SK-N-DZ (cell line): ENCODE measurements at regions not wholly inside any gene's neighbourhood (a gene's known extent, or its start where the extent isn't known, plus 50 kb on each side); places are given as distances from the start of the nearest gene placed in this dataset.
"Not testable (repeated sequence)": the region's sequence is repeated elsewhere in the genome, so short reads cannot be mapped to it uniquely, and the experiment has no call there.

Experiments used
- DNase-seq: peaks from one replicate; pipeline ENCODE4 v3.0.0-alpha.2; 2015; ENCODE audit warnings: low spot score

DNA sequence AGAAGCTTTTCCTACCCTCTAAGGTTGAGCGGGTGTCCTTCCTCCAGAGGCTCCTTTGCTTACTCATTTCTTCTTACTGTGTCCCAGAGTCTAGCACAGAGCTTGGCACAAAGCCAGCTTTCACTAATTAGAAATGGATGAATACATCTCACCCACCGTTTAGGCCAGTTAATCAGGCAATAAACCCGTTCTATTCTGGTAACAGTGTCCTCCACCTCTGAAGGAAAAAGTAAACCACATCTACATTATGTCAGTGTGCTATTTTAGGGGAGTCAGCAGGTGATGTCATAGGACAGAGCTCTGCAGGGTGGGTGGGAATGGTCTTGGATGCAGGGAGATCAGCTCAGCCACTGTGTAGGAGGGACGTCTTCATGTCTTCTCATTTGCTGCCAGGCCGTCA, 109.2 kb downstream of the OSTF1 start:
- DNase-seq = no peak

DNA sequence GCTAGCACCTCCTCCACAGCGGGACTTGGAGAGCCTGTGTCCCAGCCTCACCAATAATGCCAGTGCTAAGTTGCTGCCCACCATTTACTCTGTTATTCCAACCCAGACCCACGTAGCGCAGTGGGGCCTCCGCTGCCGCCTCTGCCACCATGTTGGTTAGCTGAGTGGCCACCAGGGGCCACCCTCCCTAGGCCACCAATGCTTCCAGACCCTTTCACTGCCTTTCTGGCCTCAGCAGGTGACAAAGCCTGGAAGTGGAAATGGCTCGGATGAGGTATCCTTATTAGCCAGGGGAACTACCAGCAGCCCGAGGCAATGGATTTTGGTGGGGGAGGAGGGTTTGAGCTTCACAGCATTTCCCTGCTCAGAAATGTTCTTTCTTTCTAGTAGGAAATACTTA, 110.1 kb downstream of the OSTF1 start:
- no peak for DNase-seq

DNA sequence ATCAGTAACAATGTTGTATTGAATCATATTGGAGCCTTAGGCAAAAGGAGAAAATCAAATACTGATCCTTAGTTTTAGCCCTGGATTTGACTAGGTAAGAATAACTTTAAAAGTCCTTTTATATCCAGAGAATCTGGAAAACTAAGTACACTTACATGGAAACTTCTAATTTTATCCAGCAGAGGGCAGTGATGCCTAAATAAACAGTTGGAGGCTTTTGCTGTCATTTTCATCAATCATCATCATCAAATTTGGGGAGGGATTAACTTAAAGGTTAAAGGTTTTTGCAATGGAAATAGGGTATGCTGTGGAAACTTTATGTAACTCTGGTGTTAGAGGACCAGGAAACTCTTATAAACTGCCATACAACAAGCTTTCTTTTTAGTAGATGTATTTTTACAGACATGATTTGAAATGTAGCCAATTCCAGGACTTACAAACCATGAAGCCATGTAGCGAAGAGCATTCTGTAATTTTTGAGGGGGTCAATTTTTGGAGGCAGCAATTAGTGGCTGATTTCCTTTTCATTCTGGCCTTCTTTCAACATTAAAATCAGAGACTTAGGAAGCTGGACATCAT, 112.7 kb downstream of the OSTF1 start:
- peak; percentile 47 for DNase-seq

DNA sequence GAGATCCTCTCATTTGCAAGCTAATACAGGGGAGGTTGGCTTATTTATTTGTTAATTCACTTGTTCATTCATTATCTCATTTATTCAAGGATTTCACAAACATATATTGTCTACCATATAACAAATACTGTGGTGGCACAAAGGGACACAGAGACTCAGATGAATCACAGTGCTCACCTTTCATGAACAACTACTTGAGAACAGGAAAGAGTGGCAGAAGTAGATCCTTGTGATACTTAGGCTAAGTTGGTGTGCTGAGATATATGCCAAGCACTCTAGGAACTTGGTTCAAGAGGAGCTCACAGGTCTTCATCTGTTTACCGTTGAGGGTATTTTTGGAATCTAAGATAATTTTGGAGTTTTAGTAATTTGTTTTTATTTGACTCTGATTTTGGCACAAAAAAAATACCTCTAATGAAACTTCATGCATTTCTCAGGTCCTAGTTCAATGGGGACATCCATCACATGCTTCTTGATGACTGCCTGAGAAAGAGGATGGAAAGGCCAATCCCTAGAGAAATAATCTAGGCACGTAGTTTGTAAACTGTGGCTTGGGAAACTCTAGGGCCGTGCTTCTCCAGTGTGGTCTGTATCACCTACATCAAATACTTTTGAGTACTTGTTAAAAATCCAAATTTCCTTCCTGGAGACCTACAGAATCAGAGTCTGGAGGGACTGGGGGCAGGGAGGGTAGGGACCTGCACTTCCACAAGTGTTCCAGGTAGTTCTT, 113.3 kb downstream of the OSTF1 start:
- DNase-seq = no peak

DNA sequence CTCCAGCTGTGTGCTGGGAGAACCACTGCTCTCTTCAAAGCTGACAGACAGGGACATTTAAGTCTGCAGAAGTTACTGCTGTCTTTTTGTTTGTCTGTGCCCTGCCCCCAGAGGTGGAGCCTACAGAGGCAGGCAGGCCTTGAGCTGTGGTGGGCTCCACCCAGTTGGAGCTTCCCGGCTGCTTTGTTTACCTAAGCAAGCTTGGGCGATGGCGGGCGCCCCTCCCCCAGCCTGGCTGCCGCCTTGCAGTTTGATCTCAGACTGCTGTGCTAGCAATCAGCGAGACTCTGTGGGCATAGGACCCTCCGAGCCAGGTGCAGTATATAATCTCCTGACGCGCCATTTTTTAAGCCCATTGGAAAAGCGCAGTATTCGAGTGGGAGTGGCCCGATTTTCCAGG, 119.7 kb downstream of the OSTF1 start:
- DNase-seq = not testable (repeated sequence)

DNA sequence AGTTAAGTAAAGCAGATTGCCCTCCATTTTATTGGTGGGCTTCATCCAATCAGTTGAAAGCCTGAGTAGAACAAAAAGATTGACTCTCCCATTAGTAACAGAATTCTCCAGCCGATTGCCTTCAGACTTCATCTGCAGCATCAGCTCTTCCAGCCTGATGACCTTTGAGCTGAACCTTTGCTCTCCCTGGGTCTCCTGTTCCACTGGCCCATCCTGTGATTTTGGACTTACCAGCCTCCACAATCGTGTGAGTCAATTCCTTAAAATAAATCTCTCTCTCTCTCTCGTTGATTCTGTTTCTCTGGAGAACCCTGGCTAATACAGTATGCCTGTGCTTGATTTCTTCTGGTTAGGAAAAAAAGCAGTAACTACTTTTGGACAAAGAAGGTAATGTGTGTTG, 121.9 kb downstream of the OSTF1 start:
- DNase-seq = no peak

DNA sequence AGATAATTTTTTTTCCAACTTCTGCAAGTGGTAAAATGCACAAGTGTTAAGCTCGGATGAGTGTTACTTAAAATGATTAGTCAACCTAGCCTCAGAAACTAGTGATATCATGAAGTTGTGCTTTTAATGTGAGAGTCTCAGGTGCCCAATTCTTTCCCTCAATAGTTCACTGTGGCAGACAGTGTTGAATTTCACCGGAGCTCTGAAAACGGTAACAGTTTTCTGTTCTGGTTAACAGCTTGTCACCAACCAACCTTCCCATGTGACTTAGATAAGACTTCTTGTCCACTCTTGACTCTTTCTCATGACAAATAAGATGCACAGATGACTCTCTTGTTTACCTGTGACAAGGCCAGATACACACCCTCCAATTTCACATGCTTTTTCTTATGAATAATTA, 125.5 kb downstream of the OSTF1 start:
- no peak for DNase-seq

DNA sequence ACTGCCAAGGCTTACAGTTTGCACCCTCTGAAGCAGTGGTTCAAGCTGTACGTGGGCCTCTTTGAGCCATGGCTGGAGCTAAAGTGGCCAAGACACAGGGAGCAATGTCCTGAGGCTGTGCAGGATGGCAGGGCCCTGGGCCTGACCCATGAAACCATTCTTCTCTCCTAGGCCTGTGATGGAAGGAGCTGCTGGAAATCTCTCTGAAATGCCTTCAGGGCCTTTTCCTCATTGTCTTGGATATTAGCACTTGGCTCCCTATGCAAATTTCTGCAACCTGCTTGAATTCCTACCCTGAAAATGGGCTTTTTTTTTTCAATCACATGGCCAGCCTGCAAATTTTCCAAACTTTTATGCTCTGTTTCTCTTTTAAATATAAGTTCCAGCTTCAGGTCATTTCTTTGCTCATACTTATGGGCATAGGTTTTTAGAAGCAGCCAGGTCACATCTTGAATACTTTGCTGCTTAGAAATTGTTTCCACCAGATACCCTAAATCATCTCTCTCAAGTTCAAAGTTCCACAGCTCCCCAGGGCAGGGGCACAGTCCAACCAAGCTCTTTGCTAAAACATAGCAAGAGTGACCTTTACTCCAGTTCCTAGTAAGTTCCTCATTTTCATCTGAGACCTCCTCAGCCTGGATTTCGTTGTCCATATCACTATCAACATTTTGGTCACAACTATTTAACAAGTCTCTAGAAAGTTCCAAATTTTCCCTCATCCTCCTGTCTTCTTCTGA, 138.3 kb downstream of the OSTF1 start:
- no peak for DNase-seq

DNA sequence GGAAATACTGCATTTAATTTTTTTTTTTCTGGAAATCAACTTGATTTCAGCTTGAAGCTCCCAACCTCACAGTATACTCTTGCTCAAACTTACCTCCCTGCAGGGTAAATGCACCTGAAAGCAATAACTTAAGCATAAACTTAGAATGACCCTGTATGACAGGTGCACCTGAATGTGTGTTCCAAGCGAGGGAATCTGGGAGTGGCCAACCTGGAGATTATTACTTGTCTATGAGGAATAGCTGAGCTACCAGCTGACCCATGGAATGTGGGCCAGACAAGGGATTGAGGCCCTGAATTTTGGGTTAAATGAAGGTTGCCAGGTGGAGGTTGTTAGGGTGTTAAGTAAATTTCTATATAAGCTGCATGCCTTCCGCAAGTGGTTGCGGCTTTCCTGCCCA, 140.6 kb downstream of the OSTF1 start:
- no peak for DNase-seq

DNA sequence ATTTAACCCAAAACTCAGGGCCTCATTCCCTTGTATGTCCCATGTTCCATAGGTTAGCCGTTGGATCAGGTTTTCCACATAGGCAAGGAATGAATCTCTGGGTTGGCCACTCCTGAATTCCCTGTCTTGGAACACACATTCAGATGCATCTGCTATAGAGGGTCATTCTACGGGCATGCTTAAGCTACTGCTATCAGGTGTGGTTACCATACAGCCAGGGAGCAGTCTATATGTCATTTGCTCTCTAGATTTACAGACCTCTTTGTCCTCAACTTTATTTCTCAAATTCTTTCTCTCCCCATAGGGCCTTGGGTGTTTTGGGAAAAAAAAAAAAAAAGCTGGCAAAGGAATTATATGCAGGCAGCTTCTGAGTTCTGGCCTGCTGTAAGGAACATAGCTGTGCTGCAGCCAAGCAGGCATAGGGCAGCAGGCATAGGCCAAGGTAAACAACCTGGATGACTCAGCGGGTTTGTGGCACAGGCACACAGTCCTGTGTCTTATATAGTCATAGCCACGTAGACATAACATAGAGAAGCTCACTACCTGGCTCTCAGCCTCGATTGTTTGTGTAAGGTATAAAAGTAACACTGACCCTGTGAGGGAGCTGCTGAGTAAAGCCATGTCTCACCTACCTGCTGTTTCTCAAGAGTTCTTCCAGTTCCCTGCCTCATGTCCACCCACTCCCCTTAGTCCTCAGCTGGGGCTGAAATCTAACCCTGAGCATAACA, 141.5 kb downstream of the OSTF1 start:
- no peak for DNase-seq

DNA sequence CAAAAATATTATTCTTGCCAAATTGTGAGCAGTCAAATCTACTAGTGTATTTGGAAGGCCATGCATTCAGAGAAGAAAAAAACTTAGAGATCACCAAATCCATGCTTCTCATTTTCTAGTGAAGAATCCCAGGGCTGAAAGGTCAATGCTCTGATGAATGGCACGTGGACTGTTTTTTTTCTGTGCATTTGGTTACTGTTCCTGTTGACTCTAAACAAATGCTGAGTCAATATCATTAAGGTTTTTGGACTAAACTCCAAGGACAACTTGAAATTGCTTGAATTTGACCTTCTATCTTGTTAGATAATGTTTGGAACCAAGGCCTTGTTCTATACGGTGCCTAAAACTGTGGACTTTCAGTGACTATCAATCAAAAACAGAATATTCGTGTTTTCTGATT, 142.2 kb downstream of the OSTF1 start:
- DNase-seq = no peak

DNA sequence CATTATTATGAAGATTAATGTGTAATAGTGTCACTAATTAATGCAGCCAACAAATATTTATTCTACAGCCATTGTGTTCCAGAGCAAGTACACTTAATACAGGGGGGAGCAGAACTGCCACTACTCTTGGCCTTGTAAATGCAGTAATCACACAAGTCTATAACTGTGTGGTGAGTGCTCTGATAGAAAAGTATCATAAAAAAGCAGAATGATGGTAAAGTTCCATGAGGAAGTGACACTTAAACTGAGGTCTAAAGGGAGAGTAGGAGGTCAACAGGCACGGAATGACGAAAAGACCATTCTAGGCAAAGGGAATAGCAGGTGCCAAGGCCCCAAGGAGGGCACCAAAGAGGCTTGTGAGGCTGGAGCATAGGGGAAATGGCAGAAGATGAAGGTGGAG, 142.9 kb downstream of the OSTF1 start:
- DNase-seq = no peak

DNA sequence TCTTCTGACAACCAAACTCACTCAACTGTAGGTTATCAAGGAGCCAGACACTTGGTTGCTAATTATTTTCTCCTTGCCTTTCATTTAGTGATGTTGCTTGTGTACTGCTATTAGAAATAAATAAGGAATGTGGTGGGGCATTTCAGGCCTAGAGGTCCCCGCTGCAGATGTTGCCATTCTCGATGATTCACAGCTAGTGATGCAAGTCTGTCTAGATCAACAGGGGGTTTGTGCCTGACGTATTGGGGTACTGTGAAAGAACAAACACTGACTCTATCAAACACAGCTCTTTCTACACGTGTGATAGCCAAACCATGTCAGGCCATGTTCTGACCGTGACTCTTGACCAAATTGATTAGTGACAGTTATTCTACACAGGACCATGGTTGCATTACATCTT, 144.7 kb downstream of the OSTF1 start:
- no peak for DNase-seq

DNA sequence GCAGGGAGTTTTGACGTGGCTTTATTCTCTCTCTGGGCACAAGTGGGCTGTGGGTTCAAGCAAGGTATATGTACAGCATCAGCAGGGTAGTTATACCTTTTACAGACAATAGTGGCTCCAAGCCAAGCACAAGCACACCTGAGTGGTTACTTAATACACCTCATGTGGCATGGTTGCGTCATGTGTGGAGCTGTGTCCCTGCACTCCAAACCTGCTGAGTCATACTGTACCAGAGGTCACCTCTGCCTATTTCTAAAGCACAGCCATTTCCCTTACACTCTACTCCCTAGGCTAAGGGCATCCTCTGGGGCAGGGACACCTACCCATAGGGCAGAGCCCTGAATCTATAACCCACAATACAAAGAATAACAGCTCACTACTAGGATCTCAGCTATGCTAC, 147.3 kb downstream of the OSTF1 start:
- no peak for DNase-seq

DNA sequence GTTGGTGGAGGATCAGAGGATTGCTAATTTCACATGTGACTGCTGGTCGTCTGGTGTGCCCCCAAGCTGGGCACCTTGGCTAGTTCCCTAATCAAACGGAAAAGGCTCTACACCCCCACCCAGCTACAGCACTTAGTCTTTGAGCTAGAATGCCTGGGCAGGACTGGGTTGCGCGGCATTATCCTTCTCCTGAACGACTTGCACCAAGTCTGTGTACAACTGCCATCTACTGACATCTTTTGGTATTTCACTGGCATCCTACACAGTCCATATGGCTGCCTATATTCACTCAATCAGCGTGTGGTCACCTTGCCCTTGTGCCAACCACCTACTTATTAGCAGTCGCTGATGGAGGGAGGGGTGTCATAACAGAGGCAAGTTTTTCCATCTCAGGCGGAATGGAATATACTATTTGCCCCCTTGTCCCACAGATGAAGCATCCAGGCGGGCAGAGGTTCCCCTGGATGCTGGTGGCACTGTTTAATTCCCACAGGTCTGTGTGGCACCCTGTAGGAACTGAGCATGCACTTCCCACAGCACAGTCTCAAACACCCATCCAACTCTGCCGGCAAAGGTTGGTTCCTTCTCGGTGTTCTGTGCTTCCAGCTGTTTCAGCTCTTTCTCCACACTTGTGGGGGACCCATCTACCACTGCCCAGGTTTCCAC, 150.1 kb downstream of the OSTF1 start:
- DNase-seq = peak; percentile 38

DNA sequence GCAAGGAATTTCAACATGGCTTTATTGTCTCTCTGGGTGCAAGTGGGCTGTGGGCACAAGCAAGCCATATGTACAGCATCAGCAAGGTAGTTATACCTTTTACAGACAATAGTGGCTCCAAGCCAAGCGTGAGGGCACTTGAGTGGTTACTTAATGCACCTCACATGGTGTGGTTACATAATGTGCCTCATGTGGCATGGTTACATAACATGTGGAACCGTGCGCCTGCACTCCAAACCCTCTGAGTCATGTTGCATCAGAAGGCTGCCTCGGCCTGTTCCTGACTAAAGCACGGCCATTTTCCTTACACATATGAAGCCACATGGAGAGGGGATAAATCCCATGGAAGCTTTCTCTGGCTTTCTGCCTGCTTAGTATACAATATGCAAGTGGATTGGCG, 150.9 kb downstream of the OSTF1 start:
- DNase-seq = no peak

DNA sequence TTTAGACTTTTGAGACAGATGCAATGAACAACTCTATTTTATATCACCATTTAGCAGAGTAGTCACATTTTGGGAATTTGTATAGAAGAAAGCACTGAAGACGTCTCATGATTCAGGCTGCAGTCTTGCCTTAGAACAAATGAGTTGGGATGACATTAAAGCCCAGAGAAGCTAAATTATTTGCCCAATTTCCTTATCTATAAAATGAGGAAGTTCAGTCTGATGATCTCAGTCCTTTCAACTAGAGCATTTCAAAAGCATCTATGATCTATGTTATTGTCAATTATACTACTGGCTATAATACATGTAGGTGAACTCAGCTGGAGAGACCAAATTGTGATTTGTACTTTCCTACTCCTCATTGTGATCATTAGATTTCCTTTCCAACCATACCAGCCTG, 154.1 kb downstream of the OSTF1 start:
- no peak for DNase-seq

DNA sequence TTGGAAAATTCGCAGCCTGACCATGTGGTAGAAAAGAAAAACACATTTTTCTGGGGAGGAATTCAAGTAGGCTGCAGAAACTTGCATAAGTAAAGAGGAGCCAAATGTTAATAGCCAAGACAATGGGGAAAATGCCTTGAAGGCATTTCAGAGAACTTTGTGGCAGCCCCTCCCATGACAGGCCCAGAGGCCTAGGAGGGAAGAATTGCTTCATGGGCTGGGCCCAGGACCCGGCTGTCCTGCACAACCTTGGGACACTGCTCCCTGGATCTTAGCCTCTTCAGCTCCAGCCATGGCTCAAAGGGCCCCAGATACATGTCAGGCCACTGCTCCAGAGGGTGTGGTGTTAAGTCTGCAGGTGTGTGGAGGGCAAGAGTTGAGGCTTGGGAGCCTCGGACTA, 158.6 kb downstream of the OSTF1 start:
- no peak for DNase-seq

DNA sequence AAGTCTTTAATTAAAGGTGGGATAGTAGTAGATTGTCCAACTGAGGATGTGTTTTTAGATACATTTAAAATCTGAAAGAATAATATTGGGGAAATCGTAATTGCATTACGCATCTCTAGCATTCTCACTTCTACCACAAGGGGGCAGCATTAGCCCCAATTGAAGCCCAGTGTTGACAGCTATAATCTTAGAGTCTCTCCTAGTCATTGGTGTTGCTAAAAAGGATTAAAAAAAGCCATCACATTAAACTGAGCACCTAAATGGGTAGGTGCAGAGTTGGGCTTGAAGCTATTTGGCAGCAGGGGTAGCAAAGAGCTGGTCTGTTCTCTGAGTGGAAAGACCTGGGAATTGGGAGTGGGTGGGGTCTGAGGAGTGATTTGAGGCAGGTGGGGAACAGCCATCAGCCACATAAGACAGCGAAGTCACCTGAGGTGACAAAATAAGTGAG, 177.2 kb downstream of the OSTF1 start:
- DNase-seq = peak; percentile 30

DNA sequence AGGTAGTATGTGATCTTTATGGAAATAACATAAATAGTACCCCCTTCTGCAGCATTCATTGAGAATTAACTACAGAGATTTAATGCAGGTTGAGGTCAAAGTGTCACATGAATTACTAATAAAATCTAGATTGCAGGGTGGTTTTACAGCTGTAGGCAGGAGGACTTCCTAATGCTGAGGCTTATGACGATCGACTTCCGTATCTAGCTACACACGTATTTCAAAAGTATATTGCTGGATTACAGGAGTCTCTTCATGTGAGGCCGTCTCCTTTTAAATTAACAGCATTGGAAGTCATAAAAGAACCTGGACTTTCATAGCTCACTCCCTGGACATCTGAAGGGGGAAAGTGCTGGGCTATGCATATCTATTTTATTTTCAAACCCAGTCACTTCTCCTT, 180.9 kb downstream of the OSTF1 start:
- no peak for DNase-seq

DNA sequence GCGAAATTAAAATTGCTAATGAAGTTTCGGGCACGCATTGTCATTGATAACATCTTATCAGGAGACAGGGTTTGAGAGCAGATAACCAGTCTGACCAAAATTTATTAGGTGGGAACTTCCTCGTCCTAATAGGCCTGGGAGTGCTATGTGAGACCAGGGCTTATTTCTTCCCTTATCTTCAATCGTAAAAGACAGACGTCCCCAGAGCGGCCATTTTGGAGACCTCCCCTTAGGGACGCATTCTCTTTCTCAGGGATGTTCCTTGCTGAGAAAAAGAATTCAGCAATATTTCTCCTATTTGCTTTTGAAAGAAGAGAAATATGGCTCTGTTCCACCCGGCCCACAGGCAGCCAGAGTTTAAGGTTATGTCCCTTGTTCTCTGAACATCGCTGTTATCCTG, 184.7 kb downstream of the OSTF1 start:
- DNase-seq = not testable (repeated sequence)

DNA sequence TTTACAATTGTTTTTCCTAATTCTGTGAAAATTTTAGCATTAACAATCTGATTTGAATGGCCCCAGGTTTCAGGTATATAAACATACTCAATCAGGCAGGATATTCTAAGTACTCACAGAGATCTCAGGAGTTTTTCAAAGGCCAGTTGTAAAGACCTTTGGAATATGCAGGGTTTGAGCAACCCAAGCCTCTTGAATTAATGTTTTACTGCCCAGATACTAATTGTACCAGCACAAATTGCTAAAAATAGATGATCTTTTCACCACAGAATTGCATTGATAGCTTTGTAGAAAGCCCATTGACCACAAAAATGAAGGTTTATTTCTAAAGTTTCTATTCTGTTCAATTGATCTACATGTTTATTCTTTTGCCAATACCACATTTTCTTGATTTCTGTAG, 186.5 kb downstream of the OSTF1 start:
- no peak for DNase-seq
